ENCODE measurements at regions not wholly inside any gene's neighbourhood (a gene's known extent, or its start where the extent isn't known, plus 50 kb on each side); places are given as distances from the start of the nearest gene placed in this dataset.

DNA sequence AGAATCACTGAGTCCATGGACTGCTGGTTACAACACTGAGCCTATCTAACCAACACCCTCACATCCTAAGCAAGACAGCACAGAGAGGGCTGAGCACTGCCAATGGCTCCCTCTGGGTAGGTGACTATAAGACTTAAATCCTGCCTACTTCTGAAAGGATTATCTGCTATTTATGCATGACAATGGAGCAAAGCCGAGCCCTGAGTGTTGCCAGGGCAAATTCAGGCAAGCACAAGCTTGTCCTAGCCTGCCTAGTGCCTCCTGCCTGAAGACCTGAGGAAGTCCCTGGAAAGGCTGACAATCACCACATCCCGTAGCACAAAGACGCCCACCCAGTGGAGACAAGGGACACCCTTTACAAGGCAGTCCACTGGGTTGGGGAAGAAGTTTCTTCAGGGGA, 129.7 kb downstream of the OSR1 start:
- no peaks in the 10 kb centered on the region for H3K36me3 Mint-ChIP-seq (ENCODE audit: low read depth)
- Histone ChIP-seq H3K9me3 (ENCODE audit: control insufficient read depth in 1 of 2, insufficient read depth in 1 of 2, low read length in 2 of 2) (no peaks in the 10 kb centered on the region), H3K36me3 (ENCODE audit: insufficient read depth, low read length) (no peaks in the 10 kb centered on the region), H3K27ac (ENCODE audit: low read depth in 1 of 2, low read length in 2 of 2) (no peak overlapping the region), H3K4me1 (ENCODE audit: insufficient read depth, low read length) (no peaks in the 10 kb centered on the region), H3K27me3 (ENCODE audit: control insufficient read depth in 1 of 2, insufficient read depth in 2 of 2, low read length in 2 of 2) (no peaks in the 10 kb centered on the region), H3K4me3 (ENCODE audit: low read length) (no peak overlapping the region)
- ChIA-PET CTCF (no interaction called here), POLR2A (no interaction called here)
- DNase-seq (no peak), ATAC-seq (ENCODE audit: poor library complexity) (no peak)
- intact Hi-C loops (cut with DNase I, micrococcal nuclease) = no loop called here
- H3K27ac Mint-ChIP-seq = no peak overlapping the region
- TF ChIP-seq CTCF (IDR thresholded peaks at IDR 0.05) = no peak
- no peak overlapping the region for H3K4me3 Mint-ChIP-seq
- no peaks in the 10 kb centered on the region for H3K4me1 Mint-ChIP-seq (ENCODE audit: low read depth)
- no peaks in the 10 kb centered on the region for H3K27me3 Mint-ChIP-seq
- no peaks in the 10 kb centered on the region for H3K9me3 Mint-ChIP-seq

- POLR2A ChIA-PET = no interaction called here
- TF ChIP-seq CTCF (IDR thresholded peaks at IDR 0.05) = no peak
- H3K36me3 ChIP-seq (ENCODE audit: insufficient read depth, low read length) = no peaks in the 10 kb centered on the region
- H3K27me3 ChIP-seq (ENCODE audit: control insufficient read depth in 1 of 2, insufficient read depth in 2 of 2, low read length in 2 of 2) = no peaks in the 10 kb centered on the region
- CTCF ChIA-PET = no interaction called here
- H3K9me3 ChIP-seq (ENCODE audit: control insufficient read depth in 1 of 2, insufficient read depth in 1 of 2, low read length in 2 of 2) = no peaks in the 10 kb centered on the region
- ATAC-seq (ENCODE audit: poor library complexity) (no peak), DNase-seq (no peak)
- H3K4me3 ChIP-seq (ENCODE audit: low read length) = no peak overlapping the region
- no peak overlapping the region for H3K27ac ChIP-seq (ENCODE audit: low read depth in 1 of 2, low read length in 2 of 2)
- intact Hi-C loops (cut with DNase I, micrococcal nuclease) = no loop called here
- no peaks in the 10 kb centered on the region for H3K4me1 ChIP-seq (ENCODE audit: insufficient read depth, low read length)
- Mint-ChIP-seq H3K4me3 (no peak overlapping the region), H3K27ac (no peak overlapping the region), H3K9me3 (no peaks in the 10 kb centered on the region), H3K4me1 (ENCODE audit: low read depth) (no peaks in the 10 kb centered on the region), H3K36me3 (ENCODE audit: low read depth) (no peaks in the 10 kb centered on the region), H3K27me3 (no peaks in the 10 kb centered on the region)
Measured at GRCh38 chr2:19228181-19228593, 130.2 kb downstream of the OSR1 start.

DNA sequence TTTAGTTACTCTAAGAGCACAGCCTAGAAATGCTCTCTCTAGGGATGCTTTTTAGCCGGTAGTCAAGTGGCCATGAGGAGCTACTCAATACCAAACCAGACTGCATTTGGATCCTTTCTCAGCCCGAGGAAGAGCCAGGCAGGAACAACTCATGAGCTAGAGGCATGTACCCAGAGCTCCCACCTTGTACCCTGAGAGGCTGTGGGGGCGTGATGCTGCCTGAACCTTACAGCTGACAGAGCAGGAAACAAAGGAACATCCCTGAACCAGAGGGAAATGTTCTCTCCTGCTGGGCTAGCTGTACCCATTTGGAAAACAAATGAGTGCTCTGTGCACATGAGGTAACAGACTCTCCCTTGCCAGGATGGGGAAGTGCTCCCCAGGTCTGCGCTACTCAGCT, 131.6 kb downstream of the OSR1 start:
- Histone ChIP-seq H3K4me3 (ENCODE audit: low read length) (no peak overlapping the region), H3K27me3 (ENCODE audit: control insufficient read depth in 1 of 2, insufficient read depth in 2 of 2, low read length in 2 of 2) (no peaks in the 10 kb centered on the region), H3K36me3 (ENCODE audit: insufficient read depth, low read length) (no peaks in the 10 kb centered on the region), H3K4me1 (ENCODE audit: insufficient read depth, low read length) (no peaks in the 10 kb centered on the region), H3K9me3 (ENCODE audit: control insufficient read depth in 1 of 2, insufficient read depth in 1 of 2, low read length in 2 of 2) (no peaks in the 10 kb centered on the region), H3K27ac (ENCODE audit: low read depth in 1 of 2, low read length in 2 of 2) (no peak overlapping the region)
- no peaks in the 10 kb centered on the region for H3K4me1 Mint-ChIP-seq (ENCODE audit: low read depth)
- H3K36me3 Mint-ChIP-seq (ENCODE audit: low read depth) = no peaks in the 10 kb centered on the region
- no peak overlapping the region for H3K27ac Mint-ChIP-seq
- H3K9me3 Mint-ChIP-seq = no peaks in the 10 kb centered on the region
- H3K27me3 Mint-ChIP-seq = no peaks in the 10 kb centered on the region
- intact Hi-C loops (cut with DNase I, micrococcal nuclease) = no loop called here
- no peak overlapping the region for H3K4me3 Mint-ChIP-seq
- ChIA-PET CTCF (no interaction called here), POLR2A (no interaction called here)
- TF ChIP-seq CTCF (IDR thresholded peaks at IDR 0.05) = no peak
- ATAC-seq (ENCODE audit: poor library complexity) = no peak
- DNase-seq = no peak
